ENCODE measurements at regions not wholly inside any gene's neighbourhood (a gene's known extent, or its start where the extent isn't known, plus 50 kb on each side); places are given as distances from the start of the nearest gene placed in this dataset.

DNA sequence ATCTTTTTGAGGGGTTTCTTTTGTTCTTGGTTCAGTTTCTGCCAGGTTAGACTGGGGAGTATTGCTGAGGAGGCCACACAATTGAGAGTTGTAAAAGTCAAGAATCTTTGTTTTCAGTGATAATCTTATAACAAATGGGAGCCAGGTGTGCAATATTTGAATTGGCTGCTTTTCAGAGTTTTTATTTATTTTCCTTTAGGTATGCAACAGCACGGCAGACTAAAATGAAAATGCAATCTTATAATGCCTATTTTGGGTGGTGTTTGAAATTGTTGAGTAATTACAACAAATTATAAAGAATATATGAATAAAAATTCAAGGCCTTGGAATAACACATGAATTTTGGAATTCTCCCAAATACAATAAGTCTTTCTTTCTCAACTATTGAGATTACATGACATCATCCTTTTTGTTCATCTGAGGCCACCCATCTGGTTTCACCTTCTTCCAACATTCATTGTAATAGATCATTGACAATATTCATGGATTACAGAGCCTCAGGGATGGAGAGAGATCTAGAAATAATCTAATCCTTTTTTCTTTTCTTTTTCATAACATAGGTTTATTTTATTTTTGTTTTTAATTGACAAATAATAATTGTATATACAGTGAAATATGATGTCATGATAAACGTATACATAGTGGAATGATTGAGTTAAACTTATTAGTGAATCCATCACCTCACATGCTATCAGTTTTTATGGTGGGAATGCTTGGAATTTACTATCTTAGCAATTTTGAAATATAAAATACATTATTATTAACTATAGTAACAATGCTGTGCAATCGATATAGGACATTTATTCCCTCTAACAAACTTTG is 1061.0 kb downstream of the NR2F1-AS1 start:
- TF ChIP-seq EZH2 (IDR thresholded peaks at IDR 0.05; ENCODE audit: borderline replicate concordance, insufficient read depth, low read length, poor library complexity, severe bottlenecking) = no peak
- TF ChIP-seq, protein P1, sequence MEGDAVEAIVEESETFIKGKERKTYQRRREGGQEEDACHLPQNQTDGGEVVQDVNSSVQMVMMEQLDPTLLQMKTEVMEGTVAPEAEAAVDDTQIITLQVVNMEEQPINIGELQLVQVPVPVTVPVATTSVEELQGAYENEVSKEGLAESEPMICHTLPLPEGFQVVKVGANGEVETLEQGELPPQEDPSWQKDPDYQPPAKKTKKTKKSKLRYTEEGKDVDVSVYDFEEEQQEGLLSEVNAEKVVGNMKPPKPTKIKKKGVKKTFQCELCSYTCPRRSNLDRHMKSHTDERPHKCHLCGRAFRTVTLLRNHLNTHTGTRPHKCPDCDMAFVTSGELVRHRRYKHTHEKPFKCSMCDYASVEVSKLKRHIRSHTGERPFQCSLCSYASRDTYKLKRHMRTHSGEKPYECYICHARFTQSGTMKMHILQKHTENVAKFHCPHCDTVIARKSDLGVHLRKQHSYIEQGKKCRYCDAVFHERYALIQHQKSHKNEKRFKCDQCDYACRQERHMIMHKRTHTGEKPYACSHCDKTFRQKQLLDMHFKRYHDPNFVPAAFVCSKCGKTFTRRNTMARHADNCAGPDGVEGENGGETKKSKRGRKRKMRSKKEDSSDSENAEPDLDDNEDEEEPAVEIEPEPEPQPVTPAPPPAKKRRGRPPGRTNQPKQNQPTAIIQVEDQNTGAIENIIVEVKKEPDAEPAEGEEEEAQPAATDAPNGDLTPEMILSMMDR (IDR thresholded peaks at IDR 0.05; ENCODE audit: poor library complexity, severe bottlenecking) = no peak
- TF ChIP-seq EP300 (conservative IDR thresholded peaks at IDR 0.05; ENCODE audit: poor library complexity, severe bottlenecking) = no peak
- TF ChIP-seq MXI1 (conservative IDR thresholded peaks at IDR 0.05; ENCODE audit: poor library complexity, severe bottlenecking) = no peak
- TF ChIP-seq RAD21 (conservative IDR thresholded peaks at IDR 0.05) = no peak
- no peak for TF ChIP-seq SMC3 (conservative IDR thresholded peaks at IDR 0.05; ENCODE audit: poor library complexity)
- no peak for TF ChIP-seq POLR2AphosphoS5 (IDR thresholded peaks at IDR 0.05)
